MM.1S (cell line): ENCODE measurements at regions not wholly inside any gene's neighbourhood (a gene's known extent, or its start where the extent isn't known, plus 50 kb on each side); places are given as distances from the start of the nearest gene placed in this dataset.

Experiments used
- CTCF ChIP-seq: fragments of 300-600 bp; sonication (generic); IDR thresholded peaks from 2 replicates; pipeline ENCODE4 v1.5.1; 2016; ENCODE audit warnings: antibody characterized with exemption, low read length, mixed read lengths
- EZH2phosphoT487 ChIP-seq: fragments of 300-600 bp; sonication (generic); IDR thresholded peaks from 2 replicates; pipeline ENCODE4 v1.6.1; 2018; ENCODE audit warnings: antibody characterized with exemption, low read length

DNA sequence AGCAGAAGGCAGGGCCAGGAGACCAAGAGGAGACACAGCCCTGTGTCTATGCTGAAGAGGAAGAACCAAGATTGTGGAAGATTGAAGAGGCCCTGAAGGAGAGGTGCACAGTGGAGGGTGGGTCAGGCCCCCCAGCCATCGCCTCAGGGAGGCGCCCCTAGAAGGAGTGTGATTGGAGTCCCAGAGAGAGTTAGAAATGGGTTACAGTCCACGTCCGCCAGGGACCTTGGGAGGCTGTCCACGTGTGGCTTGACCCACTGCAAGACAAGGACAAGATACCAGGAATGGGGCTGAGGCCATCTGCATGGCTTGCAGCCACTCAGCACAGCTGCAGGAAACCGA, 375.1 kb downstream of the NPHP4 start:
- TF ChIP-seq CTCF (no peak), EZH2phosphoT487 (no peak)
